Muscle layer of colon (tissue), 2 donors: ENCODE measurements at regions not wholly inside any gene's neighbourhood (a gene's known extent, or its start where the extent isn't known, plus 50 kb on each side); places are given as distances from the start of the nearest gene placed in this dataset.

Source experiments
- H3K27ac ChIP-seq: one replicate; pipeline ENCODE4 v1.7.0; 2013; ENCODE audit warnings: low read depth, mild to moderate bottlenecking, low read length, moderate library complexity
- H3K27me3 ChIP-seq, 2 donors: one replicate each; pipeline ENCODE4 v1.7.0; 2013; ENCODE audit warnings: low read length in 2 of 2, mild to moderate bottlenecking in 2 of 2; ENCODE audit not compliant: insufficient read depth in 2 of 2, control insufficient read depth in 1 of 2
- H3K36me3 ChIP-seq: one replicate; pipeline ENCODE4 v1.7.0; 2013; ENCODE audit warnings: mild to moderate bottlenecking, low read length; ENCODE audit not compliant: insufficient read depth
- H3K4me1 ChIP-seq: one replicate; pipeline ENCODE4 v1.7.0; 2013; ENCODE audit warnings: mild to moderate bottlenecking, low read length; ENCODE audit not compliant: insufficient read depth
- H3K4me3 ChIP-seq, 2 donors: one replicate each; pipeline ENCODE4 v1.7.0; 2013; ENCODE audit warnings: low read length in 2 of 2, low read depth in 1 of 2, mild to moderate bottlenecking in 1 of 2, moderate library complexity in 1 of 2
- H3K9ac ChIP-seq: one replicate; pipeline ENCODE4 v1.7.0; 2013; ENCODE audit warnings: low read length
- H3K9me3 ChIP-seq: one replicate; pipeline ENCODE4 v1.7.0; 2013; ENCODE audit warnings: mild to moderate bottlenecking, low read length
- donor health status: abdominal sarcoma.
- donor health status: Adenocarcinoma of cecum.

DNA sequence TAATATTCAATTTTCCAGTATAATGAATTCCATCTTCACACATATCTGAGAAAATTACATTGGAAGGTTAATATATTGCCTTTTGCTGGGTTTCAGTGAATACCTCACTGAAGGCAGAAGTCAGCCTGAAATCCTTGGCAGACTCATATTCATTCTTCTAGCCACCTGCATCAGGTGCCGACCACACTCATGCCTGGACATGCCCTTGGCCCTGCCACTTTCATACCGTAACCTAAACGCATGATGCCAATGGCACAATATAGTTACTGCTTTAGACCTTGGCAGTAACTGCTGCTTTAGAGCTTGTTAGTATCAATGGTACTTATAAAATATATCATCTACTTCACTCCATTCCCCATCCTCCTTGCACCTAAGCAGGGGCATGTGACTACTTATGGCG is 817.6 kb upstream of the CDH8 start:
- Histone ChIP-seq H3K36me3 (no peaks in the 10 kb centered on the region), H3K27me3 (no peaks in the 10 kb centered on the region), H3K27ac (no peak overlapping the region), H3K4me1 (no peaks in the 10 kb centered on the region), H3K9ac (no peak overlapping the region), H3K9me3 (no peaks in the 10 kb centered on the region), H3K4me3 (no peak overlapping the region)

GRCh38 chr16:62846399-62847057 is 810.3 kb upstream of the CDH8 start:
- no peaks in the 10 kb centered on the region for H3K27me3 ChIP-seq

DNA sequence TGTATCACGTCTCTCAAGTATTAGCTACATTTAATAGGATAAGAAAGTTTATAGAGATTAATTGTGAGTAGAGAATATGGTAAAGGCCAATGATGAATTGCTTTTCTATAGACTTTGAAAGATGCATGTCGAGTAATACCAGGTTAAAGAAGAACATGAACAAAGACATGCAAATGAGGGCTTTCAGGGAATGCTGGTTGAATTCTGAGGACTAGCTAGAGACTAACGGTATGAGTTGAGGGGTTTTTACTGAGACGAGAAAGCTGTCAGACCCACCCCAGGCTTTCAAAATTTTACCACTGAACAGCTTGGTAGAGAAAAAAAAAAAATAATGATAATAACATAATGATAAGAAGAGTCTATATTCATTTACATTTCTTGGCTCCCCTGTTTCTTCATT is 796.0 kb upstream of the CDH8 start:
- H3K27me3 ChIP-seq: no peaks in the 10 kb centered on the region
- H3K9me3 ChIP-seq: no peaks in the 10 kb centered on the region
- no peak overlapping the region for H3K27ac ChIP-seq
- H3K4me3 ChIP-seq: no peak overlapping the region
- no peaks in the 10 kb centered on the region for H3K36me3 ChIP-seq
- H3K9ac ChIP-seq: no peak overlapping the region
- no peaks in the 10 kb centered on the region for H3K4me1 ChIP-seq

More at GRCh38 chr16:62846399-62847057, 810.3 kb upstream of the CDH8 start:
- Histone ChIP-seq H3K9ac (no peak overlapping the region), H3K36me3 (no peaks in the 10 kb centered on the region), H3K27ac (no peak overlapping the region), H3K9me3 (no peaks in the 10 kb centered on the region), H3K4me3 (no peak overlapping the region), H3K4me1 (no peaks in the 10 kb centered on the region)

- no peaks in the 10 kb centered on the region for H3K36me3 ChIP-seq
- H3K4me3 ChIP-seq: no peak overlapping the region
- no peaks in the 10 kb centered on the region for H3K27me3 ChIP-seq
- H3K9me3 ChIP-seq: no peaks in the 10 kb centered on the region
- no peaks in the 10 kb centered on the region for H3K4me1 ChIP-seq
- H3K9ac ChIP-seq: no peak overlapping the region
- no peak overlapping the region for H3K27ac ChIP-seq
Measured at GRCh38 chr16:62831235-62831850, 795.1 kb upstream of the CDH8 start.

GRCh38 chr16:62829607-62830006 is 793.4 kb upstream of the CDH8 start:
- no peak overlapping the region for H3K9ac ChIP-seq
- H3K4me1 ChIP-seq: no peaks in the 10 kb centered on the region
- no peaks in the 10 kb centered on the region for H3K36me3 ChIP-seq
- no peaks in the 10 kb centered on the region for H3K27me3 ChIP-seq
- H3K9me3 ChIP-seq: no peaks in the 10 kb centered on the region
- no peak overlapping the region for H3K4me3 ChIP-seq
- H3K27ac ChIP-seq: no peak overlapping the region

GRCh38 chr16:62829084-62829483 is 792.8 kb upstream of the CDH8 start:
- no peak overlapping the region for H3K4me3 ChIP-seq
- H3K36me3 ChIP-seq: no peaks in the 10 kb centered on the region
- H3K9ac ChIP-seq: no peak overlapping the region
- no peak overlapping the region for H3K27ac ChIP-seq
- no peaks in the 10 kb centered on the region for H3K4me1 ChIP-seq
- H3K9me3 ChIP-seq: no peaks in the 10 kb centered on the region
- no peaks in the 10 kb centered on the region for H3K27me3 ChIP-seq

DNA sequence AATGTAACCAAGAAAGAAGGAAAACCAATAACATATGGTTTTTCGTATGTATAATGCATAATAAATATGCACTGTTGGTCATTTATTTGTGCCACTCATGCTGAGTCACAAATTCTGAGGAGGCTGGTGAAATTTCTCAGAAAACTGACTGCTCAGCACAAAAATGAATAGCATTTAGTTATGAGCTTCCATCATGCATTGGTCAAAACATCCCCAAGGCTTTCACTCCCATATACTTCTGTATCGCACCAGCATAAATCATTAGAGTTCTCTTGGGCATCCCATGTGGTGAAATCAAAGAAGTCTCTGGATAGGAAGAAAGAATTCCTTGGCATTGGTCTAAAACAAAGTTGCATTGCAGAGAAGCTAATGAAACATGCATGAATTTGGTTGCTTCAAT is 785.6 kb upstream of the CDH8 start:
- H3K9me3 ChIP-seq: no peaks in the 10 kb centered on the region

GRCh38 chr16:62816971-62817519 is 780.8 kb upstream of the CDH8 start:
- Histone ChIP-seq H3K27ac (no peak overlapping the region), H3K9me3 (no peaks in the 10 kb centered on the region), H3K9ac (no peak overlapping the region), H3K36me3 (no peaks in the 10 kb centered on the region), H3K27me3 (no peaks in the 10 kb centered on the region), H3K4me3 (no peak overlapping the region), H3K4me1 (no peaks in the 10 kb centered on the region)

More for the DNA sequence above, 785.6 kb upstream of the CDH8 start:
- H3K36me3 ChIP-seq: no peaks in the 10 kb centered on the region
- no peak overlapping the region for H3K27ac ChIP-seq
- H3K9ac ChIP-seq: no peak overlapping the region
- H3K4me1 ChIP-seq: no peaks in the 10 kb centered on the region
- H3K27me3 ChIP-seq: no peaks in the 10 kb centered on the region
- no peak overlapping the region for H3K4me3 ChIP-seq

GRCh38 chr16:62814891-62815290 is 778.7 kb upstream of the CDH8 start:
- H3K27ac ChIP-seq: no peak overlapping the region
- H3K36me3 ChIP-seq: no peaks in the 10 kb centered on the region
- no peak overlapping the region for H3K9ac ChIP-seq
- no peak overlapping the region for H3K4me3 ChIP-seq
- H3K27me3 ChIP-seq: no peaks in the 10 kb centered on the region
- no peaks in the 10 kb centered on the region for H3K9me3 ChIP-seq
- no peaks in the 10 kb centered on the region for H3K4me1 ChIP-seq

- H3K27me3 ChIP-seq: no peaks in the 10 kb centered on the region
- no peak overlapping the region for H3K9ac ChIP-seq
- H3K27ac ChIP-seq: no peak overlapping the region
- H3K4me1 ChIP-seq: no peaks in the 10 kb centered on the region
- H3K9me3 ChIP-seq: no peaks in the 10 kb centered on the region
- H3K36me3 ChIP-seq: no peaks in the 10 kb centered on the region
- H3K4me3 ChIP-seq: no peak overlapping the region
Measured at GRCh38 chr16:62805221-62805857, 769.1 kb upstream of the CDH8 start.

DNA sequence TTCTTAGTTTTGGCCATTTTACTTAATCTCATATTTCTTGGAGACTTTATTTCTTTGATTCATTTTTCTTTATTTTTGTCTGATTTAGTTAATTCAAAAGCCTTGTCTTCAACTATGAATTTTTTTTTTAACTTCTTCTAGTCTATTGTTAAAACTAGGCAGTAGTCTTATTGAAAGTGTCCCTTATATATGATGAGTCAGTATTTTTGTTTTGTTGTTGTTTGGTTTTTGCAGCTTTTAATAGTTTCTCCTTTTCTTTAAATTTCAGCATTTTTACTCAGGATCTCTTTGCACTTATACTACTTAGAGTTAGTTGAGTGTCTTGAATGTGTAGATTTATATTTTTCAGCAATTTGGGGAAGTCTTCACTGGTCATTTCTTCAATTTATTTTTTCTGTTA is 758.5 kb upstream of the CDH8 start:
- no peaks in the 10 kb centered on the region for H3K27me3 ChIP-seq
- no peaks in the 10 kb centered on the region for H3K4me1 ChIP-seq
- H3K9me3 ChIP-seq: no peaks in the 10 kb centered on the region
- H3K4me3 ChIP-seq: no peak overlapping the region
- H3K27ac ChIP-seq: no peak overlapping the region
- H3K9ac ChIP-seq: no peak overlapping the region
- H3K36me3 ChIP-seq: no peaks in the 10 kb centered on the region
